K562 (cell line): ENCODE measurements at regions not wholly inside any gene's neighbourhood (a gene's known extent, or its start where the extent isn't known, plus 50 kb on each side); places are given as distances from the start of the nearest gene placed in this dataset.

ENCODE experiments used
- ATAC-seq: fragments of 200-7000 bp; cut with Tn5 transposase; 3 replicates; pipeline ENCODE4 v1.9.1; 2020; ENCODE audit warnings: moderate library complexity
- BruUV-seq: library from RNA; stranded (reverse); fragments of 400-500 nt; replicated peaks from 2 replicates; lab custom pipeline; 2021; lab: Mats Ljungman, UMichigan
- CTCF ChIA-PET: fragments of 300-600 bp; formaldehyde crosslinking; extraction: SDS; loops from one replicate; lab custom pipeline; 2021; ENCODE audit warnings: low intra/inter-chr PET ratio; lab: Yijun Ruan, JAX
- POLR2A ChIA-PET: fragments of 300-600, 350-650 bp; sonication (Branson Sonifier 250); formaldehyde crosslinking; extraction: SDS; loops from one replicate; lab custom pipeline; 2021; ENCODE audit warnings: antibody characterized with exemption, inconsistent platforms; lab: Yijun Ruan, JAX
- DNase-seq, 4 experiments: peaks; one replicate each; pipeline versions ENCODE4 v3.0.0 to v3.0.0-alpha.2; 2011 to 2018; ENCODE audit warnings: low spot score in 3 of 4, mixed read lengths in 3 of 4; ENCODE audit errors: extremely low read depth in 1 of 4
- FAIRE-seq: peaks from 2 replicates; lab custom pipeline; 2011; peaks lifted over from hg19 to GRCh38; lab: Jason Lieb, UNC
- H2AFZ ChIP-seq: 2 replicates; pipeline ENCODE4 v1.6.0; 2011; ENCODE audit warnings: low read depth, low read length, control low read depth, inconsistent platforms
- H3K27ac ChIP-seq: fragments of 200-600 bp; 3 replicates; pipeline ENCODE4 v1.8.0; 2011; ENCODE audit warnings: low read depth, mild to moderate bottlenecking, control low read depth, inconsistent platforms, low read length, moderate library complexity, mixed read lengths; ENCODE audit errors: extremely low read depth
- H3K27me3 ChIP-seq, 2 experiments: fragments of 300-600 bp in 1 of 2; 2 replicates in 1 of 2; 3 replicates in 1 of 2; pipeline versions ENCODE4 v1.6.0 to v1.8.0; 2011; ENCODE audit warnings: inconsistent platforms in 2 of 2, low read length in 2 of 2, mild to moderate bottlenecking in 1 of 2, mixed read lengths in 1 of 2, moderate library complexity in 1 of 2; ENCODE audit not compliant: control insufficient read depth in 2 of 2, insufficient read depth in 2 of 2
- H3K36me3 ChIP-seq: fragments of 300-600 bp; 3 replicates; pipeline ENCODE4 v1.8.0; 2011; ENCODE audit warnings: mild to moderate bottlenecking, low read length, inconsistent platforms; ENCODE audit not compliant: control insufficient read depth, insufficient read depth
- H3K4me1 ChIP-seq, 2 experiments: fragments of 200-600 bp in 1 of 2; replicated peaks in 1 of 2; 2 replicates in 1 of 2; 3 replicates in 1 of 2; pipeline versions ENCODE4 v1.5.1 to v1.8.0; 2011; ENCODE audit warnings: inconsistent platforms in 2 of 2, low read length in 2 of 2, mild to moderate bottlenecking in 1 of 2, mixed read lengths in 1 of 2, moderate library complexity in 1 of 2; ENCODE audit not compliant: control insufficient read depth in 2 of 2, insufficient read depth in 2 of 2
- H3K4me2 ChIP-seq: 2 replicates; pipeline ENCODE4 v1.6.1; 2011; ENCODE audit warnings: low read length, control low read depth, inconsistent platforms, mixed read lengths; ENCODE audit not compliant: insufficient read depth
- H3K4me3 ChIP-seq: fragments of 200-600 bp; sonication (generic), shearing (Covaris generic); 2 replicates; pipeline ENCODE4 v1.5.1; 2016; ENCODE audit warnings: control low read depth, inconsistent platforms
- H3K79me2 ChIP-seq: fragments of 200-600 bp; 3 replicates; pipeline ENCODE4 v1.8.0; 2011; ENCODE audit warnings: low read length, inconsistent platforms; ENCODE audit not compliant: control insufficient read depth, insufficient read depth
- H3K9ac ChIP-seq, 2 experiments: 2 replicates each; pipeline versions ENCODE4 v1.6.0 to v1.6.1; 2011; ENCODE audit warnings: low read depth in 2 of 2, low read length in 2 of 2, control low read depth in 1 of 2, inconsistent platforms in 1 of 2, mild to moderate bottlenecking in 1 of 2, mixed read lengths in 1 of 2; ENCODE audit not compliant: insufficient read depth in 1 of 2
- H3K9me1 ChIP-seq: one replicate; pipeline ENCODE4 v1.6.0; 2011; ENCODE audit warnings: inconsistent platforms, mild to moderate bottlenecking, low read length, moderate library complexity; ENCODE audit not compliant: control insufficient read depth, insufficient read depth
- H3K9me3 ChIP-seq: replicated peaks from 2 replicates; pipeline ENCODE4 v1.5.1; 2011; ENCODE audit warnings: low read depth, low read length, inconsistent platforms; ENCODE audit not compliant: control insufficient read depth, insufficient read depth
- H4K20me1 ChIP-seq: replicated peaks from 2 replicates; pipeline ENCODE4 v1.6.1; 2011; ENCODE audit warnings: low read length, inconsistent platforms, mixed read lengths; ENCODE audit not compliant: control insufficient read depth, insufficient read depth
- CHCHD3 ChIP-seq: fragments of 250-450 bp; sonication (Bioruptor Pico); IDR thresholded peaks from 2 replicates; pipeline ENCODE4 v2.1.2; 2022; ENCODE audit warnings: mild to moderate bottlenecking
- CUX1 ChIP-seq: fragments of 200-800 bp; sonication (Bioruptor generic); IDR thresholded peaks from 2 replicates; pipeline ENCODE4 v1.6.1; 2016; ENCODE audit warnings: missing genetic modification characterization, missing compliant biosample characterization
- EWSR1 ChIP-seq: fragments of 450-650 bp; IDR thresholded peaks from 2 replicates; pipeline ENCODE4 v1.6.1; 2018; ENCODE audit warnings: borderline replicate concordance, mild to moderate bottlenecking, low read depth, moderate library complexity; ENCODE audit not compliant: partially characterized antibody
- FOXA1 ChIP-seq: fragments of 450-650 bp; IDR thresholded peaks from 2 replicates; pipeline ENCODE4 v1.6.1; 2016; ENCODE audit warnings: mild to moderate bottlenecking, borderline replicate concordance
- ILK ChIP-seq: fragments of 450-650 bp; IDR thresholded peaks from 2 replicates; pipeline ENCODE4 v1.6.1; 2016; ENCODE audit warnings: missing genetic modification characterization, low read depth, mild to moderate bottlenecking, missing compliant biosample characterization, moderate library complexity, borderline replicate concordance
- MNT ChIP-seq, 2 experiments: fragments of 450-650 bp; conservative IDR thresholded peaks; 2 replicates each; pipeline ENCODE4 v1.6.1; 2017; ENCODE audit warnings: mild to moderate bottlenecking in 2 of 2, moderate library complexity in 2 of 2
- NCOA1 ChIP-seq: fragments of 450-650 bp; IDR thresholded peaks from 2 replicates; pipeline ENCODE4 v1.6.1; 2016; ENCODE audit warnings: low read depth
- TEAD4 ChIP-seq, 2 experiments: sonication (generic) in 1 of 2; formaldehyde crosslinking in 1 of 2; IDR thresholded peaks; 2 replicates each; pipeline versions ENCODE4 v1.6.1 to v1.8.0; 2012 to 2022; ENCODE audit warnings: borderline replicate concordance in 1 of 2, inconsistent platforms in 1 of 2, low read length in 1 of 2, mild to moderate bottlenecking in 1 of 2, missing genetic modification reagents in 1 of 2
- ZBTB49 ChIP-seq: sonication (generic); formaldehyde crosslinking; IDR thresholded peaks from 2 replicates; pipeline ENCODE4 v1.8.0; 2022; ENCODE audit warnings: missing genetic modification reagents, mild to moderate bottlenecking, borderline replicate concordance
- ZFP30 ChIP-seq: fragments of 250-450 bp; sonication (Bioruptor Pico); IDR thresholded peaks from 2 replicates; pipeline ENCODE4 v1.8.0; 2022; ENCODE audit warnings: moderate library complexity, mild to moderate bottlenecking, inconsistent platforms, borderline replicate concordance
- ZNF121 ChIP-seq: sonication (generic); formaldehyde crosslinking; conservative IDR thresholded peaks from 2 replicates; pipeline ENCODE4 v1.8.0; 2022; ENCODE audit warnings: missing genetic modification reagents
- ZNF830 ChIP-seq: fragments of 250-450 bp; sonication (Bioruptor Pico); IDR thresholded peaks from 2 replicates; pipeline ENCODE4 v1.5.0; 2021; ENCODE audit warnings: mild to moderate bottlenecking
- WGBS: fragments of 100-300 bp; shearing (Covaris generic); methylation state at CpG from one replicate; pipeline ENCODE4 v1.1.6; 2016; ENCODE audit warnings: low coverage, mixed read lengths; ENCODE audit not compliant: insufficient coverage; ENCODE audit errors: missing lambda C conversion rate; 5-methylcytosine and 5-hydroxymethylcytosine counted together
- in situ Hi-C: fragments of 300-500 bp; cut with MboI; formaldehyde crosslinking; loops from 4 replicates; pipeline ENCODE4 v1.15.0; 2018; ENCODE audit warnings: inconsistent platforms, mixed read lengths
- intact Hi-C: fragments of 100-400 bp; cut with micrococcal nuclease; formaldehyde crosslinking; loops from 2 replicates; pipeline ENCODE4 v1.14.2; 2022

- no peak overlapping the region for H2AFZ ChIP-seq
- no peak for TF ChIP-seq ZFP30 (CRISPR knock-in tag)
- TF ChIP-seq TEAD4 (IDR thresholded peaks at IDR 0.05; ENCODE audit: low read length) = no peak
- no peak for TF ChIP-seq TEAD4 (CRISPR knock-in tag; IDR thresholded peaks at IDR 0.05; ENCODE audit: borderline replicate concordance)
- no peak for TF ChIP-seq CHCHD3 (CRISPR knock-in tag)
- no peak for TF ChIP-seq NCOA1
- no peak for TF ChIP-seq MNT (conservative IDR thresholded peaks at IDR 0.05)
- no peak for TF ChIP-seq EWSR1
- no peak for TF ChIP-seq ZNF121 (CRISPR knock-in tag)
- no peak for TF ChIP-seq FOXA1
- no peak for TF ChIP-seq ZNF830
- no peak for TF ChIP-seq ZBTB49
- TF ChIP-seq CUX1 = no peak
- TF ChIP-seq ILK = no peak
Measured at GRCh38 chr4:125688841-125689240, 374.1 kb downstream of the FAT4 start.

More at GRCh38 chr4:125688841-125689240, 374.1 kb downstream of the FAT4 start:
- CTCF ChIA-PET = no interaction called here
- Histone ChIP-seq H3K4me1 (no peaks in the 10 kb centered on the region), H3K36me3 (no peaks in the 10 kb centered on the region), H3K9me1 (no peaks in the 10 kb centered on the region), H3K79me2 (no peaks in the 10 kb centered on the region), H3K9ac (no peak overlapping the region), H3K27me3 (no peaks in the 10 kb centered on the region), H4K20me1 (no peaks in the 10 kb centered on the region), H3K9me3 (no peaks in the 10 kb centered on the region), H3K4me2 (no peak overlapping the region), H3K4me3 (no peak overlapping the region), H3K27ac (no peak overlapping the region)
- POLR2A ChIA-PET = no interaction called here
- FAIRE-seq = no peak
- DNase-seq = no peak
- no peak for ATAC-seq
- 2% methylated on average over 3 of the region's 3 CpGs for WGBS
- intact Hi-C loops = no loop called here
- in situ Hi-C loops = no loop called here
- no TSS peak for BruUV-seq
